ENCODE measurements at regions not wholly inside any gene's neighbourhood (a gene's known extent, or its start where the extent isn't known, plus 50 kb on each side); places are given as distances from the start of the nearest gene placed in this dataset.
A peak's percentile ranks its signal among the peaks of the same experiment; 100 is the strongest.

GRCh38 chr10:15462253-15462897 is 91.3 kb upstream of the FAM171A1 start:
- no peak for DNase-seq

GRCh38 chr10:15461353-15462108 is 90.4 kb upstream of the FAM171A1 start:
- DNase-seq: no peak

GRCh38 chr10:15460661-15461060 is 89.6 kb upstream of the FAM171A1 start:
- no peak for DNase-seq

- DNase-seq: no peak
These were observed 88.1 kb upstream of the FAM171A1 start for GRCh38 chr10:15459218-15459617.

GRCh38 chr10:15457382-15457781 is 86.3 kb upstream of the FAM171A1 start:
- no peak for DNase-seq

- no peak for DNase-seq
These were observed 84.4 kb upstream of the FAM171A1 start for GRCh38 chr10:15455456-15455855.

GRCh38 chr10:15453926-15454325 is 82.8 kb upstream of the FAM171A1 start:
- no peak for DNase-seq

- DNase-seq: no peak
These were observed 82.4 kb upstream of the FAM171A1 start for GRCh38 chr10:15453457-15453856.

- no peak for DNase-seq
These were observed 81.5 kb upstream of the FAM171A1 start for GRCh38 chr10:15452545-15452944.

GRCh38 chr10:15451137-15452094 is 80.3 kb upstream of the FAM171A1 start:
- DNase-seq: no peak

GRCh38 chr10:15448598-15448997 is 77.5 kb upstream of the FAM171A1 start:
- no peak for DNase-seq

- no peak for DNase-seq
These were observed 73.9 kb upstream of the FAM171A1 start for GRCh38 chr10:15445006-15445390.

- no peak for DNase-seq
These were observed 73.3 kb upstream of the FAM171A1 start for GRCh38 chr10:15444105-15445005.

- DNase-seq: no peak
These were observed 71.0 kb upstream of the FAM171A1 start for GRCh38 chr10:15442056-15442455.

- DNase-seq: no peak
These were observed 69.2 kb upstream of the FAM171A1 start for GRCh38 chr10:15440204-15440711.

GRCh38 chr10:15439341-15439842 is 68.3 kb upstream of the FAM171A1 start:
- no peak for DNase-seq

GRCh38 chr10:15436696-15437095 is 65.6 kb upstream of the FAM171A1 start:
- no peak for DNase-seq

- peak in 1 of 2 experiments; percentile 62 for DNase-seq
These were observed 62.9 kb upstream of the FAM171A1 start for GRCh38 chr10:15433850-15434537.

- DNase-seq: no peak
These were observed 61.2 kb upstream of the FAM171A1 start for GRCh38 chr10:15432266-15432665.

- DNase-seq: no peak
These were observed 60.1 kb upstream of the FAM171A1 start for GRCh38 chr10:15430969-15431771.
